ENCODE measurements at regions not wholly inside any gene's neighbourhood (a gene's known extent, or its start where the extent isn't known, plus 50 kb on each side); places are given as distances from the start of the nearest gene placed in this dataset.
"Not testable (repeated sequence)": the region's sequence is repeated elsewhere in the genome, so short reads cannot be mapped to it uniquely, and the experiment has no call there.

GRCh38 chrY:26670881-26671879 is 1049.3 kb downstream of the CDY1 start:
- H3K36me3 Mint-ChIP-seq: peaks cover 15% of the 10 kb centered on the region
- peaks cover 0 to 26% (median 0%) of the 10 kb centered on the region in 3 donors for H3K9me3 Mint-ChIP-seq
- H3K4me1 ChIP-seq (ENCODE audit: control insufficient read depth in 1 of 2, extremely low read depth in 1 of 2, insufficient read depth in 2 of 2, low read length in 2 of 2); H3K4me1 Mint-ChIP-seq; H3K36me3 ChIP-seq (ENCODE audit: control insufficient read depth in 2 of 2, extremely low read depth in 1 of 2, insufficient read depth in 1 of 2, low read length in 1 of 2); H3K9me3 ChIP-seq; H3K4me3 Mint-ChIP-seq; H3K27ac ChIP-seq (ENCODE audit: low read length); CTCF ChIA-PET; POLR2A ChIA-PET; H3K27ac Mint-ChIP-seq; H3K27me3 Mint-ChIP-seq; H3K27me3 ChIP-seq (replicated peaks in 1 of 2; ENCODE audit: control insufficient read depth in 2 of 2, extremely low read depth in 1 of 2, insufficient read depth in 2 of 2, low read length in 1 of 2); H3K4me3 ChIP-seq (ENCODE audit: control insufficient read depth in 1 of 2, extremely low read depth in 1 of 2, low read length in 1 of 2): not testable (repeated sequence)
- peak in 14 of 35 experiments; percentile 1 to 51 (median 11) for DNase-seq
- peak in 2 of 4 experiments; percentile 49 to 50 for ATAC-seq (replicated peaks in 1 of 4)
- WGBS (ENCODE audit: insufficient coverage): 78% methylated on average over 20 of the region's 20 CpGs

Data from T-cell (primary cell).